BLaER1 treated with 17β-estradiol and CSF1 and Interleukin-3, amounts not matched to agents 10 nM and 100 nM (cell line): ENCODE measurements at regions not wholly inside any gene's neighbourhood (a gene's known extent, or its start where the extent isn't known, plus 50 kb on each side); places are given as distances from the start of the nearest gene placed in this dataset.

ENCODE experiments used
- H3K27ac ChIP-seq, 11 experiments: shearing (Covaris generic); formaldehyde crosslinking; 2 replicates each; pipeline ENCODE4 v1.8.1; 2022
- H3K27me3 ChIP-seq, 11 experiments: shearing (Covaris generic); formaldehyde crosslinking; 2 replicates each; pipeline ENCODE4 v1.8.1; 2022
- H3K36me3 ChIP-seq, 11 experiments: shearing (Covaris generic); formaldehyde crosslinking; 2 replicates each; pipeline ENCODE4 v1.8.1; 2022
- H3K4me1 ChIP-seq, 10 experiments: shearing (Covaris generic); formaldehyde crosslinking; 2 replicates each; pipeline ENCODE4 v1.8.1; 2022
- H3K4me2 ChIP-seq, 11 experiments: shearing (Covaris generic); formaldehyde crosslinking; 2 replicates each; pipeline ENCODE4 v1.8.1; 2022
- H3K4me3 ChIP-seq, 10 experiments: shearing (Covaris generic); formaldehyde crosslinking; 2 replicates each; pipeline ENCODE4 v1.8.1; 2022
- H3K9ac ChIP-seq, 11 experiments: shearing (Covaris generic); formaldehyde crosslinking; 2 replicates each; pipeline ENCODE4 v1.8.1; 2022
- H3K9me3 ChIP-seq, 11 experiments: shearing (Covaris generic); formaldehyde crosslinking; replicated peaks in 1 of 11; 2 replicates each; pipeline ENCODE4 v1.8.1; 2022
- H4K20me1 ChIP-seq, 11 experiments: shearing (Covaris generic); formaldehyde crosslinking; 2 replicates each; pipeline ENCODE4 v1.8.1; 2022
- Cebpa-rat ChIP-seq, 11 experiments: shearing (Covaris generic); IDR thresholded peaks; 2 replicates each; pipeline ENCODE4 v1.8.1; 2022

GRCh38 chr9:100698945-100699344, 121.1 kb downstream of the CAVIN4 start:
- Histone ChIP-seq H4K20me1 (no peaks in the 10 kb centered on the region), H3K4me1 (no peaks in the 10 kb centered on the region), H3K4me2 (no peak overlapping the region), H3K9me3 (no peaks in the 10 kb centered on the region), H3K9ac (no peak overlapping the region), H3K4me3 (no peak overlapping the region), H3K27ac (no peak overlapping the region), H3K36me3 (no peaks in the 10 kb centered on the region), H3K27me3 (no peaks in the 10 kb centered on the region)
- TF ChIP-seq Cebpa-rat (IDR thresholded peaks at IDR 0.05), result no peak

- no peaks in the 10 kb centered on the region for H3K4me1 ChIP-seq
- H3K4me2 ChIP-seq, result no peak overlapping the region
- no peaks in the 10 kb centered on the region for H3K9me3 ChIP-seq
- no peak overlapping the region for H3K27ac ChIP-seq
- no peak for TF ChIP-seq Cebpa-rat (IDR thresholded peaks at IDR 0.05)
- no peaks in the 10 kb centered on the region for H3K36me3 ChIP-seq
- H3K9ac ChIP-seq, result no peak overlapping the region
- H4K20me1 ChIP-seq, result no peaks in the 10 kb centered on the region
- H3K4me3 ChIP-seq, result no peak overlapping the region
- H3K27me3 ChIP-seq, result no peaks in the 10 kb centered on the region
Measured at GRCh38 chr9:100699668-100700067, 121.8 kb downstream of the CAVIN4 start.

GRCh38 chr9:100700689-100701318, 122.9 kb downstream of the CAVIN4 start:
- no peaks in the 10 kb centered on the region for H4K20me1 ChIP-seq
- no peaks in the 10 kb centered on the region for H3K9me3 ChIP-seq
- no peak overlapping the region for H3K9ac ChIP-seq
- H3K27me3 ChIP-seq, result no peaks in the 10 kb centered on the region
- no peaks in the 10 kb centered on the region for H3K4me1 ChIP-seq
- H3K27ac ChIP-seq, result no peak overlapping the region
- H3K4me2 ChIP-seq, result no peak overlapping the region
- no peak overlapping the region for H3K4me3 ChIP-seq
- H3K36me3 ChIP-seq, result no peaks in the 10 kb centered on the region
- TF ChIP-seq Cebpa-rat (IDR thresholded peaks at IDR 0.05), result no peak

GRCh38 chr9:100714372-100715099, 136.7 kb downstream of the CAVIN4 start:
- no peak overlapping the region for H3K27ac ChIP-seq
- no peaks in the 10 kb centered on the region for H3K36me3 ChIP-seq
- H3K9ac ChIP-seq, result no peak overlapping the region
- H3K4me1 ChIP-seq, result no peaks in the 10 kb centered on the region
- no peak overlapping the region for H3K4me3 ChIP-seq
- no peak overlapping the region for H3K4me2 ChIP-seq
- no peaks in the 10 kb centered on the region for H4K20me1 ChIP-seq
- H3K9me3 ChIP-seq, result peaks cover 28 to 42% (median 33%) of the 10 kb centered on the region in 11 experiments
- no peaks in the 10 kb centered on the region for H3K27me3 ChIP-seq
- TF ChIP-seq Cebpa-rat (IDR thresholded peaks at IDR 0.05), result no peak

GRCh38 chr9:100715100-100715380, 137.2 kb downstream of the CAVIN4 start:
- Histone ChIP-seq H3K4me3 (no peak overlapping the region), H3K4me2 (no peak overlapping the region)

GRCh38 chr9:100718717-100719116, 140.8 kb downstream of the CAVIN4 start:
- no peak for TF ChIP-seq Cebpa-rat (IDR thresholded peaks at IDR 0.05)

More at GRCh38 chr9:100715100-100715380, 137.2 kb downstream of the CAVIN4 start:
- no peak for TF ChIP-seq Cebpa-rat (IDR thresholded peaks at IDR 0.05)
- Histone ChIP-seq H3K27me3 (no peaks in the 10 kb centered on the region), H3K36me3 (no peaks in the 10 kb centered on the region), H3K9ac (no peak overlapping the region), H3K4me1 (no peaks in the 10 kb centered on the region), H4K20me1 (no peaks in the 10 kb centered on the region), H3K9me3 (peaks cover 28 to 37% (median 32%) of the 10 kb centered on the region in 11 experiments), H3K27ac (no peak overlapping the region)

GRCh38 chr9:100720922-100721321, 143.0 kb downstream of the CAVIN4 start:
- H3K4me3 ChIP-seq, result no peak overlapping the region
- H3K36me3 ChIP-seq, result no peaks in the 10 kb centered on the region
- H4K20me1 ChIP-seq, result no peaks in the 10 kb centered on the region
- no peak overlapping the region for H3K9ac ChIP-seq
- no peaks in the 10 kb centered on the region for H3K4me1 ChIP-seq
- no peak for TF ChIP-seq Cebpa-rat (IDR thresholded peaks at IDR 0.05)
- no peak overlapping the region for H3K27ac ChIP-seq
- H3K9me3 ChIP-seq, result peaks cover 0 to 5% (median 0%) of the 10 kb centered on the region in 11 experiments; a peak in 2 of 22 replicates
- no peak overlapping the region for H3K4me2 ChIP-seq
- H3K27me3 ChIP-seq, result no peaks in the 10 kb centered on the region

More at GRCh38 chr9:100718717-100719116, 140.8 kb downstream of the CAVIN4 start:
- peaks cover 0 to 5% (median 0%) of the 10 kb centered on the region in 11 experiments; a peak in 4 of 22 replicates for H3K9me3 ChIP-seq
- H3K27ac ChIP-seq, result no peak overlapping the region
- no peaks in the 10 kb centered on the region for H3K36me3 ChIP-seq
- no peaks in the 10 kb centered on the region for H3K27me3 ChIP-seq
- no peaks in the 10 kb centered on the region for H4K20me1 ChIP-seq
- no peak overlapping the region for H3K4me2 ChIP-seq
- H3K9ac ChIP-seq, result no peak overlapping the region
- H3K4me3 ChIP-seq, result no peak overlapping the region
- no peaks in the 10 kb centered on the region for H3K4me1 ChIP-seq

- Histone ChIP-seq H3K4me3 (no peak overlapping the region), H3K4me2 (no peak overlapping the region), H4K20me1 (no peaks in the 10 kb centered on the region), H3K4me1 (no peaks in the 10 kb centered on the region), H3K27ac (no peak overlapping the region), H3K36me3 (no peaks in the 10 kb centered on the region), H3K9me3 (no peaks in the 10 kb centered on the region), H3K27me3 (no peaks in the 10 kb centered on the region), H3K9ac (no peak overlapping the region)
- TF ChIP-seq Cebpa-rat (IDR thresholded peaks at IDR 0.05), result no peak
Measured at GRCh38 chr9:100724886-100725285, 147.0 kb downstream of the CAVIN4 start.

- Histone ChIP-seq H3K4me2 (no peak overlapping the region), H3K9me3 (no peaks in the 10 kb centered on the region), H3K4me1 (no peaks in the 10 kb centered on the region), H3K27me3 (no peaks in the 10 kb centered on the region), H3K36me3 (no peaks in the 10 kb centered on the region), H3K9ac (no peak overlapping the region), H4K20me1 (no peaks in the 10 kb centered on the region), H3K4me3 (no peak overlapping the region), H3K27ac (no peak overlapping the region)
- TF ChIP-seq Cebpa-rat (IDR thresholded peaks at IDR 0.05), result no peak
Measured at GRCh38 chr9:100725371-100725770, 147.5 kb downstream of the CAVIN4 start.

GRCh38 chr9:100729336-100729895, 151.5 kb downstream of the CAVIN4 start:
- Histone ChIP-seq H3K27ac (no peak overlapping the region), H3K4me1 (no peaks in the 10 kb centered on the region), H3K4me3 (no peak overlapping the region), H3K9ac (no peak overlapping the region), H4K20me1 (no peaks in the 10 kb centered on the region), H3K4me2 (no peak overlapping the region), H3K36me3 (no peaks in the 10 kb centered on the region), H3K27me3 (no peaks in the 10 kb centered on the region), H3K9me3 (peaks cover 0 to 8% (median 0%) of the 10 kb centered on the region in 11 experiments; a peak in 2 of 22 replicates)
- no peak for TF ChIP-seq Cebpa-rat (IDR thresholded peaks at IDR 0.05)
